Stimulated activated CD8-positive, alpha-beta memory T cell treated with anti-CD3 and anti-CD28 coated beads, Interleukin-7, amount 100 ng/mL, for 24 hours (primary cell): ENCODE measurements at regions not wholly inside any gene's neighbourhood (a gene's known extent, or its start where the extent isn't known, plus 50 kb on each side); places are given as distances from the start of the nearest gene placed in this dataset.

Experiments
- DNase-seq: peaks from one replicate; pipeline ENCODE4 v3.0.0-alpha.2; 2020; ENCODE audit warnings: low read depth

DNA sequence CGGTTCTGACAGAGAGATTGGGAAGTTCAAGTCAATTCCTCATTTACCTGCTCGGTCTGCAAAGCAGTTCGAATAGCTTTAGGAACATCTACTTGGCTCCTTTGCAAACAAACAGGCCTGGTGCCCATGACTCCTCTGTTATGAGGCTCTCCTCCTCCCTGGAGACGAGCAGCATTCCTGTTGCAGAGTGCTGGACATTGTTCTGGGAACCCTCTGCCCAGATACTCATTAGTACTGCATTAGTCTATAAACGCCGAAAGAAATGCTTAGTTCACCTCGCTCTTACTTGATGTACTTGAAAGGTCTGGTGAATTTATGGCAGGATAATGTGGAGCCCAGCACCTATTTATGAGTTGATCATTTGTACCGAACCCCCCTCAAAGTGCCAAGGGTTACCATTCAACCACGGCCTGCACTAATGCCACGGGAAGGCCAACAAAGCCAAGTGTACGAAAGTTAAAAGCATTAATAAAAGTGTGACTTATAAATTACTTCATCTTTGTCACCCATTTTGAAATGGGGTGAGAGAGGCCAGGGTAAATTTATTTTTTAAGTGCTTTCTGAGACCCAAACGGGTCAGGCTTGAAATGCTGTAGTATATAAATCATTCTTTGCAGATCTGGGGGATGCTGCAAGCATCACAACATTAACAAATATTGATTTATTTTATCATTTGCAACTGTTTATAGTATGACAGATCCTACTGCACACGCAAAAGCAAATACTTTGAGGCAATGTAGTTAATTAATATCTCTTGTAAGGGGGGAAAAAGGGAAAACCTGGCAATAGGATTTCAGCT lies 478.9 kb upstream of the PSMD7 start:
- DNase-seq: no peak

DNA sequence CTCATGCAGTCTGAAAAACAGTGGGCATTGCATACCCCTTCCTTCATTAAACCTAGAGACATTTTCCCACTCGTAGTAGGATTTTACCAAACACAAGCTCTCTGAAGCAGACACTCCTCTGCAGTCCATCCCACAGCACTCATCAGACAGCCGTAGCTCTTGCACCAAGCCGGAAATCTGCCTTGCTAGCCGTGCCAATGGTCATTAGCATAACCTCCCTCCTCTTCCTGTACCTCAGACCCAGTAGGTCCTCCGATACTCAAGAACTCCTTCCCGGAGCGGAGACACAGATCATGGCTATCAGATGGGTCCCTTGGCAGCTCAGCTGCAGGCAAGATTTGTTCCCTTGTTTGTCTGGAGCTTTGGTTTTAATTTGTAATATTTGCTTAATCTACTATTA lies 483.1 kb upstream of the PSMD7 start:
- DNase-seq: no peak

DNA sequence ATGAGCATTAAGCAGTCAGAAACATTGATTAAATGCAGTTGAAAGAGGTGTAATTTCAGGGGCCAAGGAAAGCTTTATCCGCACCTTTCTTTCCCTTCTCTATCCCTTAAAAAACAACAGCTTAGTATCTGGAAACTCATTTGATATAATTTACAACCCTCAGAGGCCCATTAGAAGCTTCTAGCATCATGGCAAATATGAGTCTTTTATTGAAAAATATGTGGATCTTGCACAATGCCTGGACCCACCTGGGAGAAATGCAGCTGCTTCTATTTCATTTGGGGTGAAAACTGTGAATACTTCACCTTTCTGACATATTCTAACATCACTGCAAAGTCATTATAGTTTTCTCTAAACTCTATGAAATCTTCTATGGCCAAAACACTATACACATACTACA lies 492.2 kb upstream of the PSMD7 start:
- DNase-seq: no peak

DNA sequence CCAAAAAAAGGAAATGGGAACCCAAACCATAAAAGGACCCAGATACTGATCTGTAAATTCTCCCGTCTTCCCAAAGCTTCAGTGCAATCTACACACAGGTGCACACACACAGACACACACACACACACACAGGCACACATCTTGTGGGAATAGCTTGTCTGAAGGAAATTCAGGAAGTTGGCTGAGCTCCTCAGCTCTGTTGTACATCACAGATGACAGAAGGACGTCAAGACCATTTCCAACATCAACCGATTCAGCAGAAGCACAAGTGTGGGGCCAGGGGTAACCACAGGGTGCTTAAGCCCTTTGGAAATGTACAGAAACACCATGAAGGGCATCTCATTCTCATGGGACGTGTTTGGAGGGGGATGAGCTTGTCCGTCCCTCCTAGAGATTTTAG lies 498.1 kb upstream of the PSMD7 start:
- DNase-seq: no peak

DNA sequence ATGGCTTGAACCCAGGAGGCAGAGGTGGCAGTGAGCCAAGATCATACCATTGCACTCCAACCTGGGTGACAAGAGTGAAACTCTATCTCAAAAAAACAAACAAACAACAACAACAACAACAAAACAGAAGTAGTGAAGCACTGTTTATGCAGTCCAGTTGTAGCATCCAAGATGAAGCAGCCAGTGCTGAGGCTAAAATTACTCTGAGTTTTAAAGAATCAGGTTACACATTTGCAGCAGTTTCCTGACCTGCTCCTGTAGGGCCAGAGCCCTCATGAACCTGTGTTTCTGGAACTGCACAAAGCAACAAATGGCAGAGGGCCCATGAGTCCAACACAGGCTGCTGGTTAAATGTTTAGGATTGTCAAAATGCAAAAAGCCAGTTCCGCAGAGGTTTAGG lies 499.5 kb upstream of the PSMD7 start:
- no peak for DNase-seq

GRCh38 chr16:73796241-73796640 lies 500.4 kb upstream of the PSMD7 start:
- DNase-seq: no peak

DNA sequence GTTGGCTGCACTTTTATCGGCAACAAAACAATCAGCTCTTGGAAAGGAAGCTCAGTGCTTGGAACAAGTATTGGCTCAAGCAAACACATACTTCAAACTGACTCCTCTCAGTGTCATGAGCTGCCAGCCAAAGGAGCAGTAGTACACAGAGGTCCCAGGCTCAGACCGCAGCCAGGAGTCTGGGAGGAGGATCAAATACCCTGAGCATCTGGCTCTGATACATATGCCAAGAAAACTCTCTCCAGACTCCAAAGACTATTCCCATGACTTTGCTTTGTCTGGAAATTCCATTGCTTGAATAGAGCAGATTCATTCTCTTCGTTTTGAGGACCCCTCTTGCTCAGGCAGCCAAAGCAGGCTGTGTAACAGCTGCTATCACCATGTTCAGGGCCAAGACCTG lies 501.6 kb upstream of the PSMD7 start:
- DNase-seq: no peak

DNA sequence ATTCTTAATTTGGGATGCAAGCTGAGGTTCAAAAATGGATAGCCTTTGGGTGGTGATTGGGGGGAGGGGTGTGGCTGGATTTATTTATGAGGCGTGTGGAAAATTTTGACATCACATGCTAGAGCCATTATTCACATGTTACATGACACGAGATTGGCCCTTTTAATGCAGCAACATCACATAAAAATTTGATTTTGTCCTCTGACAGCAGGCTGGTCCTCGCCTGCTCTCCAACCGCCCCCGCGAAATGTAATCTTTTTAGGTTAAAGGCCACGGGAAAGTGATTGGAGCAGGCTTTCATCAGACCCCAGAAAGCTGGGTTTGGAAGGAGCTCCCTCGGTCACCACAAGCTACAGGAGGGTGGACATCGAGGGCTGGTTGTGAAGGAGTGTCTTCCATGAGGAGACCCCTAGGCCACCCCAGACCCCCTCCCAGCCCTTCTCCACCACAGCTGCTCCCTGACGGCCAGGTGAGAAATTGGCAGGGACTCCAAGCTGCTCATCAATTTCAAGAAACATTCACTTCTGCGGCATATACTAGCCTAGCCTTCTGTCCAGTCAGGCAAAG lies 502.7 kb upstream of the PSMD7 start:
- DNase-seq: no peak

DNA sequence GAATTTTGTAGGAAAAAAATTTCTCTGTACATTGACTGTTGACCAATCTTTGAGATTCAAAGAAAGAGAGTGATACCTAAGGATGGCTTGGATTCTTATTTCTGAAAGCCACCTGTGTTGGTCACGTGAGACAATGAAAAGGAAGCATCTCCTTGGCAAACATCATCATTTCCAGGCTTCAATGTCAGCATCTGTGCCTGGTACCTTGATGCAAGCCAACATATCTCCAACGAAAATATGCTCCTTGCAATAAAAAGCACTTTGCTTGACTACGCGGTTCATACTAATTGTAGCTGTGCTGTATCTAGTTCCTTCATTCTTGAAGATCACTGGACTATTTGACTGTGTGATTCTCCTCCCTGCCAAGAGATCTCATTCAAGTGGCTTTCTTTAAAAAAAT lies 503.4 kb upstream of the PSMD7 start:
- DNase-seq: no peak

- DNase-seq: no peak
Measured at GRCh38 chr16:73792199-73793020, 504.2 kb upstream of the PSMD7 start.

GRCh38 chr16:73781297-73781696 lies 515.3 kb upstream of the PSMD7 start:
- no peak for DNase-seq

GRCh38 chr16:73778887-73779286 lies 517.7 kb upstream of the PSMD7 start:
- no peak for DNase-seq

DNA sequence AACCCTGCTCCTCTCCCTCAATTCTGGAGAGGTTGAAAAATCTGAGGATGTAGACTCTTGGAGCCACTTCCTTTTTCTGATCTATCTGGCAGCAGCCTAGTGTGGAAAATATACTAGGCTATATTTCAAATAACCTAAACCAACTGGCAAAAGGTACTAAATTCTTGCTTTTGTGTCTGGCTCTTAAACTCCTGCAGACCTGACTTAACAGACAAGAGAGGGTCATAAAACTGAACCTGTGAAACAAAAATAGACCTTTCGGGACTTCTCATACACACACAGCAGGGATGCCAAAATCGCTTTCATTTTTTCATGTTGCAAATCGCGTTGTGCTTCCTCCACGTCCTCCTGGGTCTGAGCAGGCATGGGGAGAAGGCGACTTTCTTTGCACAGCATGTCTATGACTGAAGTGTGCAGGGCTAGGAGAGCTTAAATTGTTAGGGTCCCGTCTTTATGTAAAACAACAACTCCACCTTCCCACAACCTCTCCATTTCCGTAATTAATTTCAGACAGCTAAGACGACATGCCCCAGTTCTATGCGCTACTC lies 520.7 kb upstream of the PSMD7 start:
- no peak for DNase-seq

DNA sequence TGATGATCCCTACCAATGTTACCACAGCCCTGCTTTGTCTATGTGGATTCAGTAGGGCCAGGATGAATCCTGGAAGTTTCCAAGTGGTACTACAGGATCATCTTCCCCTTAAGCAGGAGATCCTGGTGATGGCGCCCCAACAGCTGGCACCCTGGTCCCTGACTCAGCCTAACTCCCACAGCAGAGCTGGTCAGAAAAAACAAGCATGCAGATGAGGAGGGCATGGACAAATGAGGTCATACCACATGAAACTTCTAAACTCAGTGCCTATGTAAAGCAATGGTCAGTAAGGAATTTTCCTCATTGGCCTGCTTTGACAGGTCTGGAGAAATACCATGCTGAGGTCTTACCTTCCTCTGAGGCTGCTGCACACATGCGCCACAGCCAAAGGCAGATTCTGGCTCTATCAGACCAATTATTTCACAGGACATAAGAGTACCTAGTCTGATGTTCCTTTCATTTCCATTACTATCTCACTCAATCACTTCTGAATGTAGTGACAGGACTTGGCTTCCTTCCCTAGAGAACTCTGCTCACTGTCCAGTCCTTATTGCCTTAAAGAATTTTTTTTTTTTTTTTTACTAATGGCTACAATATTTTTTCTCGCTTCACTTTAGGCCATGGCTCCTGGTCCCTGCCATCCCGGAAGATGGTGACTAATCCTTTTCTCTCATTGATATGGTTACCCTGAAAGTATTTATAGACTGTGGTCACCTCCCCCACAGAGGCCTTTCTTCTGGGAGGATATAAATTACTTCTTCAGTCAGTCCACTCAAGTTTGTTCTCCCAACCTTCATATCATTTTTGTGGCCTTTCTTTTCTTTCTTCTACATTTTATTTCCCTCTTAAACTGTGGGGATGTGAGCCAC lies 525.2 kb upstream of the PSMD7 start:
- no peak for DNase-seq

DNA sequence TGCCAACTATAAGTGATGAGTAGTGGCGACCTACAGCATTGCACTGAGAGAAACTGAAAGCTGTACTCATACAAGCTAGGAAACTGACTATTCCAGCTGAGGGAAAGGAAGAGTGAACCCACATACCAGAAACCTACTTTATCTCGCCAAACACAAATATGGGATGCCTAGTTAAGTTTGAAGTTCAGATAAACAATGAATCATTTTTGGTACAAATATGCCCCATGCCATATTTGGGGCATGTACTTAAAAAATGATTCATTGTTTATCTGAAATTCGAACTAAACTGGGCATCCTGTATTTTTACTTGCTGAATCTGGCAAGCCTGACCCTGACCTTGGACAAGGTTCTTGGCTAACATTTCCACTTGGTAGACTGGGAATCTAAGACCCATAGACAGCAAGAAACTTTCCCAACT lies 527.8 kb upstream of the PSMD7 start:
- DNase-seq: no peak

DNA sequence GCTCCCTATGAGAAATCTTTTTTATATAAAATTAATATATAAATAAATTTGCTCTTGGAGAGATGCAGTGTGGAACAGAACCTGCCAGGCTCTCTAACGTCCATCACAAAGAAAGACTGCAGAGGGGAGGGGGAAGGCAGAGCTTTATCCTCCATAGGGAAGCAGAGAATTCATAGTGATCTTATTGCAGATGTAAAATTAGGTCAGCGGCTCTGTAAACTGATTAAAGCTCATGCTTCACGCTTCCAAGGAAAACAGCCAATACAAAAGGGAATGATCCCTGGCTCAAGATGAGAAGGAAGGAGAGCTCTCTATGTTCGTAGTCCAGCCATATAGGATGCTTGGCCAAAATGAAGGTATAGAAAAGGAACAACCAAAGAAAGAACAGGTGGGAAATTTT lies 532.3 kb upstream of the PSMD7 start:
- DNase-seq: no peak

DNA sequence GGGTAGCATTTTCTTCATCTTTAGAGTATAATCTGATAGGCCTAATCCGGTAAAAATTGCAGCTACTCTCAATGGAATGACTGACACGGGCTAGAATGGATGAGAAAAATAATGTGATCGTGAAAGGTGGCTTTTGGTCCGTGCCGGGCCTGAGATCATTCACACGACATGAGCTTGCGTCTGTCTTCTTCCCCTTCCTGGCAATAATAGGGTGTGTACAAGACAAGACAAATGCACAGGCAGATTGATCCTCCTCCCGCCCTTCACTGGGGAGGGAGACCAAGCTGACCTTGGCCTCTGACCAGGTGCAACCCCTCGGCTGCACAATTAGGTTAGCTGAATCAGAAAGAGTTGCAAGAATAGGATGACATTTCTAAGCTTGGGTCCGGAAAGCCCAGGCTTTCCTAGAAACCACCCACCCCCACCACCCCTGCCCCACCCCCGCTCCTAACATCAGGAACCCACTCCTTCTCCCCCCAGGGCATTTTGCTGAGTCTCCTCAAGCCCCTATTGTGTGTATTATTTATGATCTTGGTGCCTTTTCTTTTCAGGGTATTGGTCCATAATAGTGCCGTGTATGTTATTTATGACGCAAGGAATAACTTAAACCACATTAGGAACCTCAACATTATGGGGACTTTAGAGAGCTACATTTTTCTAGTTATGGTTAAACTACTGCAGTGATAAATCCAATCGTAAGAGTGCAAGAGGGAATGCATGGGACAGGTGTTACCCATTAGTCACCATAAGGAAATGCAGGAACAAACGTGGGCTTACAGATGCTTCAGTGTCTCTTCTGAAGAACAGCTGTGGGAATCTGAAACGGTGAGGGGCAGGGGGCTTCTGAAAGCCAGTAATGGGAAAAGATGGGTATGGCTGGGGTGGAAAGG lies 540.1 kb upstream of the PSMD7 start:
- DNase-seq: no peak

GRCh38 chr16:73753931-73754330 lies 542.7 kb upstream of the PSMD7 start:
- no peak for DNase-seq

DNA sequence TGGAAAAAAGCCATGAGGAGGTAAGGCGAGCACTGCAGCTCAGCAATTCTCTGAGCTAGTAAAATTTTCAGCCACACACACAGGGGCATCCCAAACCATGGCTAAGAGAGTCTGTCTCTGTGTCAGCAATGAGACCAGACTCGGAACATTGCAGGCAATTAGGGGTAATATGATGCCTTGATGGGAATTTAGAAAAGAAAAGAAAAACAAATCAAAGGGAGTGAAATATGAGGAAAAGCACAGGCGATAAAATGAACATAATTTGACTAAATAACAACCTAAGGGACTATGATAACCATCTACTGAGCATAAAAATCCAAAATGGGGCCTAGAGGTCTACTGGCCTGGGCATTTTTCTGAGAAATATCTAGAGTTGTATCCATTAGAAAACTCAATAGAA lies 546.0 kb upstream of the PSMD7 start:
- DNase-seq: no peak

- DNase-seq: no peak
Measured at GRCh38 chr16:73747328-73747727, 549.3 kb upstream of the PSMD7 start.

DNA sequence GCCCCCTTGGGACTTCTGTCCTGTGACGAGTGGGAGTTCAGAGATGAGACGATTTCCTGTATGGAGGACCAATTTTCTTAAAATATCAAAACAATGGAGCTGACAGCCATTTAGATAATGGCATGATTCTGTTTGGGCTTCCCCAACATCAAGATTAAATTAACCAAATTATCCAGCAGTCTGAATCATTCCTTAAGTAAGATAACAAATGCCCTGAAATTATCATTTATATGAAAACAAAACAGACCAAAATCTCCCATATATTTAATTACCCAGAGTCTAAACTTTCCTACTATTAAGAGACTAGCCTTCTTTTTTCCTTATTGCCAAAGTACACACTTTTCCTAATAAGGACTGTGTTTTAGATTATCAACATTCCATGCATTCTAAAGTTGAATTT lies 550.1 kb upstream of the PSMD7 start:
- DNase-seq: no peak
